ENCODE measurements at regions not wholly inside any gene's neighbourhood (a gene's known extent, or its start where the extent isn't known, plus 50 kb on each side); places are given as distances from the start of the nearest gene placed in this dataset.

DNA sequence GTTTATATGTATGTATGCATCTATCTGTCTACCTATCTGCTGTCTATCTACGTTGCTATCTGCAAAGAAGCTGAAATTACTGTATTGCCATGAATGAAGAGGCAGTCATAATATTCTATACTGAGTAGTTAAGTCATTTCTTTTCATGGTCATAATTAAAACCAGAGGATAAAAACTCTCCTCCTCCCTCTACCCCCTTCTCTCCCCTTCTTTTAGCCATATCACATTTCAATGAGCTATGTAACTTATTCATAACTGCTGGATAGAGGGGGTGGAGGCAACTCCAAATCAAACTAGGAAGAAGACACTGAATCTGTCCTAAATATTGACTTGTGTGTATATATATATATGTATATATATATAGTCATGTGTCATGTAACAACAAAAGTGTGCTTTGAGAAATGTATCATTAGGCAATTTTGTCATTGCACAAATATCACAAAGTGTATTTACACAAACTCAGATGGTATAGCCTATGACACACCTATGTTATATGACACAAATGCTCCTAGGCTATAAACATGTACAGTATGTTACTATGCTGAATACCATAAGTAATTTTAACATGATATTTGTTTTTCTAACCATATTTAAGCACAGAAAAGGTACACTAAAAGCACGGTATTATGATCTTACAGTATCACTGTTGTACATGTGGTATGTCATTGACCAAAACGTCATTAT lies 229.7 kb upstream of the KCNMB2 start:
- TF ChIP-seq, protein P1, sequence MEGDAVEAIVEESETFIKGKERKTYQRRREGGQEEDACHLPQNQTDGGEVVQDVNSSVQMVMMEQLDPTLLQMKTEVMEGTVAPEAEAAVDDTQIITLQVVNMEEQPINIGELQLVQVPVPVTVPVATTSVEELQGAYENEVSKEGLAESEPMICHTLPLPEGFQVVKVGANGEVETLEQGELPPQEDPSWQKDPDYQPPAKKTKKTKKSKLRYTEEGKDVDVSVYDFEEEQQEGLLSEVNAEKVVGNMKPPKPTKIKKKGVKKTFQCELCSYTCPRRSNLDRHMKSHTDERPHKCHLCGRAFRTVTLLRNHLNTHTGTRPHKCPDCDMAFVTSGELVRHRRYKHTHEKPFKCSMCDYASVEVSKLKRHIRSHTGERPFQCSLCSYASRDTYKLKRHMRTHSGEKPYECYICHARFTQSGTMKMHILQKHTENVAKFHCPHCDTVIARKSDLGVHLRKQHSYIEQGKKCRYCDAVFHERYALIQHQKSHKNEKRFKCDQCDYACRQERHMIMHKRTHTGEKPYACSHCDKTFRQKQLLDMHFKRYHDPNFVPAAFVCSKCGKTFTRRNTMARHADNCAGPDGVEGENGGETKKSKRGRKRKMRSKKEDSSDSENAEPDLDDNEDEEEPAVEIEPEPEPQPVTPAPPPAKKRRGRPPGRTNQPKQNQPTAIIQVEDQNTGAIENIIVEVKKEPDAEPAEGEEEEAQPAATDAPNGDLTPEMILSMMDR (IDR thresholded peaks at IDR 0.05), result no peak
- TF ChIP-seq EZH2 (IDR thresholded peaks at IDR 0.05; ENCODE audit: borderline replicate concordance, insufficient read depth, low read depth, low read length, poor library complexity, severe bottlenecking), result no peak
